AG04449 (cell line): ENCODE measurements at regions not wholly inside any gene's neighbourhood (a gene's known extent, or its start where the extent isn't known, plus 50 kb on each side); places are given as distances from the start of the nearest gene placed in this dataset.

ENCODE experiments used
- CTCF ChIA-PET: fragments of 350-600 bp; formaldehyde crosslinking; extraction: SDS; loops from one replicate; lab custom pipeline; 2021; ENCODE audit warnings: antibody characterized with exemption; lab: Yijun Ruan, JAX
- POLR2A ChIA-PET: fragments of 400-600, 350-600 bp; formaldehyde crosslinking; extraction: SDS; loops from one replicate; lab custom pipeline; 2020; ENCODE audit warnings: antibody characterized with exemption, inconsistent platforms; lab: Yijun Ruan, JAX
- DNase-seq: peaks from one replicate; pipeline ENCODE4 v3.0.0-alpha.2; 2010; ENCODE audit warnings: low read depth, low spot score
- H3K4me3 ChIP-seq: 2 replicates; pipeline ENCODE4 v1.5.1; 2011; ENCODE audit warnings: low read depth, mild to moderate bottlenecking, control low read depth, low read length
- CTCF ChIP-seq: IDR thresholded peaks from one replicate; pipeline ENCODE4 v1.5.1; 2011; ENCODE audit warnings: mild to moderate bottlenecking, moderate library complexity, low read length, control low read depth, inconsistent platforms; ENCODE audit not compliant: insufficient read depth; ENCODE audit errors: missing control alignments

- POLR2A ChIA-PET = no interaction called here
- DNase-seq = peak; percentile 49
Observed at GRCh38 chr3:104460477-104461406, 906.0 kb upstream of the ALCAM start.

GRCh38 chr3:104461431-104461830 is 905.3 kb upstream of the ALCAM start:
- POLR2A ChIA-PET = interaction anchor here (0.7 kb wide), 1 partner anchor 70 kb away, joined by 4 read pairs; no protein-coding TSS in a partner anchor
- CTCF ChIA-PET = interaction anchor here (0.6 to 3.2 kb wide), 19 partner anchors 8 to 359 kb away, joined by 3 to 36 read pairs (median 4); no protein-coding TSS in a partner anchor
- no peak for DNase-seq

More at GRCh38 chr3:104460477-104461406, 906.0 kb upstream of the ALCAM start:
- TF ChIP-seq CTCF = peak; percentile 46
- CTCF ChIA-PET = interaction anchor here (0.6 to 3.2 kb wide), 18 partner anchors 9 to 358 kb away, joined by 3 to 36 read pairs (median 4); no protein-coding TSS in a partner anchor
- no peak overlapping the region for H3K4me3 ChIP-seq

GRCh38 chr3:104472221-104472620 is 894.5 kb upstream of the ALCAM start:
- TF ChIP-seq CTCF = no peak
- no peak overlapping the region for H3K4me3 ChIP-seq
- CTCF ChIA-PET = no interaction called here
- POLR2A ChIA-PET = no interaction called here
- DNase-seq = no peak

More at GRCh38 chr3:104461431-104461830, 905.3 kb upstream of the ALCAM start:
- TF ChIP-seq CTCF = no peak
- H3K4me3 ChIP-seq = no peak overlapping the region

GRCh38 chr3:104474011-104474410 is 892.7 kb upstream of the ALCAM start:
- POLR2A ChIA-PET = no interaction called here
- no peak for TF ChIP-seq CTCF
- H3K4me3 ChIP-seq = no peak overlapping the region
- CTCF ChIA-PET = interaction anchor here (0.9 kb wide), 1 partner anchor 13 kb away, joined by 3 read pairs; no protein-coding TSS in a partner anchor
- no peak for DNase-seq

- TF ChIP-seq CTCF = no peak
- ChIA-PET POLR2A (no interaction called here), CTCF (no interaction called here)
- no peak overlapping the region for H3K4me3 ChIP-seq
- DNase-seq = no peak
Observed at GRCh38 chr3:104503022-104503421, 863.7 kb upstream of the ALCAM start.
